ENCODE measurements at regions not wholly inside any gene's neighbourhood (a gene's known extent, or its start where the extent isn't known, plus 50 kb on each side); places are given as distances from the start of the nearest gene placed in this dataset.

DNA sequence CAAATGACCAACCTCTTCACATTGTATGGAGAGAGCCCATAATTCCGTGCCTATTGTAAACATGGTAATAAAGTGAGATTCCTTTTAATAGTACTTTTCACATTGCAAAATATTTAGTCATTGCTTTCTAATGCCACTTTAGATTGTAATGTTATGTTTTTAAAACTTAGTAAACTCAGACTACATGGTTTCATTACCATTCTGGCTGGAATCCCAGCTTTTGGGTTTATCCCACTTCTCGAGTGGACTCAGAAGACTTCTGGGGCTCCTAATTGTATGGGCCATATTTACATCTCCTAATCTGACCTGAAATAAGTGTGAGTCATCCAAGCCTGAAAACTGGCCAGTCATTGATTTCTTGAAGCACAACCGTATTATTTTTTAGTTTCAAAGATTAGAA lies 217.6 kb downstream of the CAAP1 start:
- Histone ChIP-seq H4K20me1 (ENCODE audit: control insufficient read depth, insufficient read depth, low read depth, low read length) (no peaks in the 10 kb centered on the region), H3K4me2 (ENCODE audit: low read length) (no peak overlapping the region), H3K27me3 (ENCODE audit: control insufficient read depth, low read length) (no peaks in the 10 kb centered on the region), H3K9me3 (ENCODE audit: control insufficient read depth, insufficient read depth, low read length) (no peaks in the 10 kb centered on the region), H3F3A (ENCODE audit: control insufficient read depth, insufficient read depth) (no peaks in the 10 kb centered on the region), H3K9me2 (replicated peaks; ENCODE audit: control insufficient read depth, low read length) (no peaks in the 10 kb centered on the region), H3K27ac (ENCODE audit: low read depth, low read length) (no peak overlapping the region), H3K79me2 (ENCODE audit: control insufficient read depth, low read length) (no peaks in the 10 kb centered on the region), H3K4me3 (ENCODE audit: low read length) (no peak overlapping the region), H3K36me3 (ENCODE audit: control insufficient read depth, low read length) (no peaks in the 10 kb centered on the region), H3K4me1 (ENCODE audit: control insufficient read depth, low read length) (no peaks in the 10 kb centered on the region)
- TF ChIP-seq EZH2phosphoT487 (IDR thresholded peaks at IDR 0.05; ENCODE audit: borderline replicate concordance, low read length): no peak
- TF ChIP-seq, protein P1, sequence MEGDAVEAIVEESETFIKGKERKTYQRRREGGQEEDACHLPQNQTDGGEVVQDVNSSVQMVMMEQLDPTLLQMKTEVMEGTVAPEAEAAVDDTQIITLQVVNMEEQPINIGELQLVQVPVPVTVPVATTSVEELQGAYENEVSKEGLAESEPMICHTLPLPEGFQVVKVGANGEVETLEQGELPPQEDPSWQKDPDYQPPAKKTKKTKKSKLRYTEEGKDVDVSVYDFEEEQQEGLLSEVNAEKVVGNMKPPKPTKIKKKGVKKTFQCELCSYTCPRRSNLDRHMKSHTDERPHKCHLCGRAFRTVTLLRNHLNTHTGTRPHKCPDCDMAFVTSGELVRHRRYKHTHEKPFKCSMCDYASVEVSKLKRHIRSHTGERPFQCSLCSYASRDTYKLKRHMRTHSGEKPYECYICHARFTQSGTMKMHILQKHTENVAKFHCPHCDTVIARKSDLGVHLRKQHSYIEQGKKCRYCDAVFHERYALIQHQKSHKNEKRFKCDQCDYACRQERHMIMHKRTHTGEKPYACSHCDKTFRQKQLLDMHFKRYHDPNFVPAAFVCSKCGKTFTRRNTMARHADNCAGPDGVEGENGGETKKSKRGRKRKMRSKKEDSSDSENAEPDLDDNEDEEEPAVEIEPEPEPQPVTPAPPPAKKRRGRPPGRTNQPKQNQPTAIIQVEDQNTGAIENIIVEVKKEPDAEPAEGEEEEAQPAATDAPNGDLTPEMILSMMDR (IDR thresholded peaks at IDR 0.05; ENCODE audit: low read depth, low read length, poor library complexity, severe bottlenecking): no peak

DNA sequence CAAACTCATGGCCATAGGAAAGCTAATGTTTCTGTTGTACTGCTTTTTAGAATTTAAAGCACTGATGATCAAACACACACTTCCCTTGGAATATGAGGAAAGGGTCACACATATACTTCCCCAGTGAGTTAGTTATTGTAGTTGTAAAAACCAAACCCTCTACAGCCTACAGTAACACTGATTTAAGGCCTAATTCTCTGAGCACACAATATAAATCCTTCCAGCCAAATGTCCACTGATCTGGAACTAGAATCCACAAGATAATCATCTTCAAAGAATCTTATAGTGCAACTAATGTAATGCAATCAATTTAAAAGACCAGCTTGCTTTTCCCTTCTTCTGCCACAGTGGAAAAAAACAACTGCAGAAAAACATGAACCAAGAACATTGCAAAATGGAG lies 219.3 kb downstream of the CAAP1 start:
- no peaks in the 10 kb centered on the region for H3K27me3 ChIP-seq (ENCODE audit: control insufficient read depth, low read length)
- H3K4me1 ChIP-seq (ENCODE audit: control insufficient read depth, low read length): peaks cover 4% of the 10 kb centered on the region
- TF ChIP-seq EZH2phosphoT487 (IDR thresholded peaks at IDR 0.05; ENCODE audit: borderline replicate concordance, low read length): no peak
- TF ChIP-seq, protein P1 (IDR thresholded peaks at IDR 0.05; ENCODE audit: low read depth, low read length, poor library complexity, severe bottlenecking): no peak
- H3F3A ChIP-seq (ENCODE audit: control insufficient read depth, insufficient read depth): no peaks in the 10 kb centered on the region
- no peaks in the 10 kb centered on the region for H3K79me2 ChIP-seq (ENCODE audit: control insufficient read depth, low read length)
- H3K4me3 ChIP-seq (ENCODE audit: low read length): no peak overlapping the region
- H3K4me2 ChIP-seq (ENCODE audit: low read length): no peak overlapping the region
- H3K27ac ChIP-seq (ENCODE audit: low read depth, low read length): no peak overlapping the region
- no peaks in the 10 kb centered on the region for H4K20me1 ChIP-seq (ENCODE audit: control insufficient read depth, insufficient read depth, low read depth, low read length)
- H3K36me3 ChIP-seq (ENCODE audit: control insufficient read depth, low read length): no peaks in the 10 kb centered on the region
- no peaks in the 10 kb centered on the region for H3K9me2 ChIP-seq (replicated peaks; ENCODE audit: control insufficient read depth, low read length)
- H3K9me3 ChIP-seq (ENCODE audit: control insufficient read depth, insufficient read depth, low read length): no peaks in the 10 kb centered on the region

DNA sequence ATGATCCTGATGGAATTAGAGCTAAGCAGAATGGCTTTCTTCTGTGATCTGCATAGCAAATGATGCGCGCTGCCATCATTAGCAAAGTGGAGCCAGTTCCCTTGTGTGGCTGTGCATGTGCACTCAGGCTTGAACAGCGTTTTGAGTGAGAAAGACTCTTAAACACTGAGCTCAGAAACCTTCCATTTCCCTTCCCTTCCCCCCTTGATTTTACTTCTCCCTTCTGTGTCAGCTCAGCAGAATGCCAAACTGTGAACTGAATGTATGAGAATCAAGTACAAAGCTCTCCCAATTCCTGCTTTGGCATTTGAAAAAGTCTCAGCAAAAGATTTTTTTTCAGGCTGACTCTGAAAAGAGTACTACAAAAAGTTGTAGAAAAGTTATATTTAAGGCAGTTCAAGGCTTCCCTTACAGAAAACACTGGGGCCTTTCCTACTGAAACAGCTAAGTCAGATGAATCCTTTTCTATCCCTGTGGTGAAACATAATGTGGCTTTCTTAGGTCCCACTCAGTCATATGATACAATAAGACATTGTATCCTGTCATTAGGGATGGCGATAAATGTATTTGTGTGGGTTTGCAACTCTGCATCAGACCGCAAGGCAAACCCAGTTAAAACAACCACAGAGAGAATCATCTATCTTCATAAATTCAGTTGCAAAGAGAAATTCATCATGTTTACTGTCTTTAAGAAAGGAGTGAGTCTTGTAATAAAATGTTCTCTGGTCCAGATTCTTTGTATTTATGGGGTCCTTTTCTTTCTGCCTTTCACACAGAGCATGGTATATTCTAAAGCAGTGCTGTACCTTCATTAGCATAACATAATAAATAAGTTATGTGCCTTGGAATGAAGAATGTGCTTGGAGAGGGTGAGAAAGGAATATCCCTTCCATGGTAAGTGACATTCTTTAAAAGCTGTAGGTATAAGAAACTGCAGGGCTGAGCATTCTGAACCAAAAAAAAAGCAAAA lies 222.6 kb downstream of the CAAP1 start:
- no peak overlapping the region for H3K4me2 ChIP-seq (ENCODE audit: low read length)

More for the DNA sequence above, 222.6 kb downstream of the CAAP1 start:
- no peak overlapping the region for H3K4me3 ChIP-seq (ENCODE audit: low read length)
- TF ChIP-seq, protein P1 (IDR thresholded peaks at IDR 0.05; ENCODE audit: low read depth, low read length, poor library complexity, severe bottlenecking): no peak
- no peak for TF ChIP-seq EZH2phosphoT487 (IDR thresholded peaks at IDR 0.05; ENCODE audit: borderline replicate concordance, low read length)
- H3K27ac ChIP-seq (ENCODE audit: low read depth, low read length): no peak overlapping the region
- peaks cover 11% of the 10 kb centered on the region for H3K4me1 ChIP-seq (ENCODE audit: control insufficient read depth, low read length)
- no peaks in the 10 kb centered on the region for H3F3A ChIP-seq (ENCODE audit: control insufficient read depth, insufficient read depth)
- no peaks in the 10 kb centered on the region for H3K79me2 ChIP-seq (ENCODE audit: control insufficient read depth, low read length)
- H3K9me3 ChIP-seq (ENCODE audit: control insufficient read depth, insufficient read depth, low read length): no peaks in the 10 kb centered on the region
- no peaks in the 10 kb centered on the region for H3K36me3 ChIP-seq (ENCODE audit: control insufficient read depth, low read length)
- H3K9me2 ChIP-seq (replicated peaks; ENCODE audit: control insufficient read depth, low read length): no peaks in the 10 kb centered on the region
- no peaks in the 10 kb centered on the region for H3K27me3 ChIP-seq (ENCODE audit: control insufficient read depth, low read length)
- H4K20me1 ChIP-seq (ENCODE audit: control insufficient read depth, insufficient read depth, low read depth, low read length): no peaks in the 10 kb centered on the region
